Kidney (tissue), 13 donors: ENCODE measurements at regions not wholly inside any gene's neighbourhood (a gene's known extent, or its start where the extent isn't known, plus 50 kb on each side); places are given as distances from the start of the nearest gene placed in this dataset.

ENCODE experiments used
- DNase-seq, 5 donors: peaks; one replicate each; pipeline ENCODE4 v3.0.0-alpha.2; 2013 to 2020
- FAIRE-seq: peaks from 2 replicates; lab custom pipeline; 2012; peaks lifted over from hg19 to GRCh38; lab: Jason Lieb, UNC
- H3K27ac ChIP-seq, 2 donors: one replicate each; pipeline ENCODE4 v1.7.0; 2013; ENCODE audit warnings: low read depth in 2 of 2, low read length in 2 of 2, inconsistent platforms in 1 of 2
- H3K27me3 ChIP-seq: one replicate; pipeline ENCODE4 v1.7.1; 2013; ENCODE audit warnings: low read length, inconsistent platforms; ENCODE audit not compliant: control insufficient read depth, insufficient read depth
- H3K36me3 ChIP-seq, 3 donors: one replicate each; pipeline versions ENCODE4 v1.7.0 to v1.7.1; 2013; ENCODE audit warnings: low read length in 3 of 3, control low read depth in 1 of 3, inconsistent platforms in 1 of 3; ENCODE audit not compliant: insufficient read depth in 3 of 3, control insufficient read depth in 2 of 3
- H3K4me1 ChIP-seq, 3 donors: one replicate each; pipeline versions ENCODE4 v1.7.0 to v1.7.1; 2013; ENCODE audit warnings: low read length in 3 of 3, inconsistent platforms in 1 of 3, low read depth in 1 of 3; ENCODE audit not compliant: control insufficient read depth in 2 of 3, insufficient read depth in 2 of 3
- H3K4me3 ChIP-seq, 3 donors: one replicate each; pipeline versions ENCODE4 v1.7.0 to v1.8.1; 2013; ENCODE audit warnings: low read length in 3 of 3, control low read depth in 1 of 3, inconsistent platforms in 1 of 3
- H3K9ac ChIP-seq, 3 donors: one replicate each; pipeline versions ENCODE4 v1.7.0 to v1.7.1; 2013; ENCODE audit warnings: low read length in 3 of 3, control low read depth in 1 of 3, inconsistent platforms in 1 of 3
- H3K9me3 ChIP-seq, 3 donors: one replicate each; pipeline versions ENCODE4 v1.7.0 to v1.7.1; 2013; ENCODE audit warnings: low read length in 3 of 3, control low read depth in 1 of 3, inconsistent platforms in 1 of 3; ENCODE audit not compliant: control insufficient read depth in 2 of 3, insufficient read depth in 1 of 3
- CTCF ChIP-seq: IDR thresholded peaks from 3 replicates; pipeline ENCODE4 v1.5.1; 2012; ENCODE audit warnings: mild to moderate bottlenecking, moderate library complexity, borderline replicate concordance; ENCODE audit not compliant: insufficient read depth; ENCODE audit errors: extremely low read depth
- intact Hi-C: fragments of 100-400 bp; cut with DNase I; formaldehyde crosslinking; loops from one replicate; pipeline ENCODE4 v1.11.1; 2022
- donor health status: control.
- donor health status: control.
- donor health status: control.
- donor health status: control.
- donor health status: control.
- donor health status: DM: yes; HTN: yes; CAD: no.
- donor health status: Normal renal cell carcinoma (clear cell type).

- intact Hi-C loops: no loop called here
- TF ChIP-seq CTCF: no peak
- Histone ChIP-seq H3K27me3 (no peaks in the 10 kb centered on the region), H3K36me3 (no peaks in the 10 kb centered on the region), H3K27ac (no peak overlapping the region), H3K4me1 (no peaks in the 10 kb centered on the region), H3K9me3 (peaks cover 0 to 6% (median 0%) of the 10 kb centered on the region in 3 donors), H3K4me3 (no peak overlapping the region), H3K9ac (no peak overlapping the region)
- FAIRE-seq (no peak), DNase-seq (no peak)
These were observed 81.1 kb downstream of the SNX5 start for GRCh38 chr20:17887331-17888030.

GRCh38 chr20:17885544-17885943 lies 83.0 kb downstream of the SNX5 start:
- TF ChIP-seq CTCF: no peak
- no peaks in the 10 kb centered on the region for H3K27me3 ChIP-seq
- H3K9me3 ChIP-seq: peaks cover 0 to 6% (median 0%) of the 10 kb centered on the region in 3 donors
- H3K9ac ChIP-seq: no peak overlapping the region
- H3K36me3 ChIP-seq: no peaks in the 10 kb centered on the region
- DNase-seq: peak in 3 of 5 donors; percentile 47 to 89 (median 61)
- no peak overlapping the region for H3K4me3 ChIP-seq
- intact Hi-C loops: no loop called here
- no peak overlapping the region for H3K27ac ChIP-seq
- H3K4me1 ChIP-seq: no peaks in the 10 kb centered on the region
- no peak for FAIRE-seq

GRCh38 chr20:17885076-17885475 lies 83.5 kb downstream of the SNX5 start:
- DNase-seq (no peak), FAIRE-seq (no peak)
- no peaks in the 10 kb centered on the region for H3K27me3 ChIP-seq
- H3K9me3 ChIP-seq: peaks cover 0 to 6% (median 0%) of the 10 kb centered on the region in 3 donors
- no peaks in the 10 kb centered on the region for H3K4me1 ChIP-seq
- TF ChIP-seq CTCF: no peak
- intact Hi-C loops: no loop called here
- no peak overlapping the region for H3K9ac ChIP-seq
- peak overlapping the region in 1 of 2 donors; percentile 29 for H3K27ac ChIP-seq
- H3K36me3 ChIP-seq: no peaks in the 10 kb centered on the region
- no peak overlapping the region for H3K4me3 ChIP-seq
